Coronary artery (tissue), 2 donors: ENCODE measurements at regions not wholly inside any gene's neighbourhood (a gene's known extent, or its start where the extent isn't known, plus 50 kb on each side); places are given as distances from the start of the nearest gene placed in this dataset.
"Not testable (repeated sequence)": the region's sequence is repeated elsewhere in the genome, so short reads cannot be mapped to it uniquely, and the experiment has no call there.

Experiments
- DNase-seq: peaks from one replicate; pipeline ENCODE4 v3.0.0-alpha.2; 2017; ENCODE audit warnings: low spot score
- H3K27ac ChIP-seq, 2 donors: fragments of 200-600 bp; sonication (generic); one replicate each; pipeline ENCODE4 v1.5.1; 2016 to 2019
- H3K4me3 ChIP-seq: fragments of 200-600 bp; sonication (generic); 2 replicates; pipeline ENCODE4 v1.5.1; 2016; ENCODE audit warnings: mild to moderate bottlenecking, moderate library complexity
- CTCF ChIP-seq: fragments of 200-600 bp; sonication (generic); IDR thresholded peaks from one replicate; pipeline ENCODE4 v1.5.1; 2019; ENCODE audit warnings: antibody characterized with exemption

GRCh38 chr21:36214561-36214960, 57.9 kb downstream of the DOP1B start:
- no peak for TF ChIP-seq CTCF

GRCh38 chr21:36217743-36218142, 61.1 kb downstream of the DOP1B start:
- no peak overlapping the region for H3K4me3 ChIP-seq
- TF ChIP-seq CTCF, result no peak
- no peak overlapping the region for H3K27ac ChIP-seq
- no peak for DNase-seq

More at GRCh38 chr21:36214561-36214960, 57.9 kb downstream of the DOP1B start:
- DNase-seq, result no peak
- Histone ChIP-seq H3K4me3 (no peak overlapping the region), H3K27ac (no peak overlapping the region)

- Histone ChIP-seq H3K4me3 (no peak overlapping the region), H3K27ac (no peak overlapping the region)
- DNase-seq, result no peak
- no peak for TF ChIP-seq CTCF
Observed at GRCh38 chr21:36218691-36219090, 62.1 kb downstream of the DOP1B start.

GRCh38 chr21:36223451-36223850, 66.8 kb downstream of the DOP1B start:
- no peak for TF ChIP-seq CTCF
- no peak for DNase-seq
- H3K4me3 ChIP-seq, result no peak overlapping the region

GRCh38 chr21:36229181-36229580, 72.6 kb downstream of the DOP1B start:
- TF ChIP-seq CTCF, result no peak
- DNase-seq, result no peak
- Histone ChIP-seq H3K27ac (no peak overlapping the region), H3K4me3 (no peak overlapping the region)

More at GRCh38 chr21:36223451-36223850, 66.8 kb downstream of the DOP1B start:
- H3K27ac ChIP-seq, result no peak overlapping the region

GRCh38 chr21:36231444-36231843, 74.8 kb downstream of the DOP1B start:
- not testable (repeated sequence) for H3K4me3 ChIP-seq, H3K27ac ChIP-seq, DNase-seq

- Histone ChIP-seq H3K27ac (no peak overlapping the region), H3K4me3 (no peak overlapping the region)
- TF ChIP-seq CTCF, result no peak
- DNase-seq, result no peak
Observed at GRCh38 chr21:36232641-36233040, 76.0 kb downstream of the DOP1B start.

GRCh38 chr21:36235058-36235582, 78.5 kb downstream of the DOP1B start:
- Histone ChIP-seq H3K27ac (no peak overlapping the region), H3K4me3 (no peak overlapping the region)
- no peak for TF ChIP-seq CTCF
- DNase-seq, result no peak
